ENCODE measurements at regions not wholly inside any gene's neighbourhood (a gene's known extent, or its start where the extent isn't known, plus 50 kb on each side); places are given as distances from the start of the nearest gene placed in this dataset.

- FAIRE-seq (no peak), DNase-seq (ENCODE audit: low read depth) (no peak)
- Histone ChIP-seq H3K4me2 (ENCODE audit: low read length) (no peak overlapping the region), H3K9me3 (ENCODE audit: insufficient read depth, low read depth, low read length) (no peaks in the 10 kb centered on the region), H3K27me3 (ENCODE audit: insufficient read depth, low read length) (no peaks in the 10 kb centered on the region), H3K27ac (ENCODE audit: low read depth, low read length) (no peak overlapping the region), H2AFZ (ENCODE audit: low read depth, low read length) (no peak overlapping the region), H3K79me2 (ENCODE audit: insufficient read depth, low read length) (no peaks in the 10 kb centered on the region), H3K4me3 (ENCODE audit: insufficient read depth, low read depth, low read length) (no peak overlapping the region), H3K36me3 (ENCODE audit: insufficient read depth, low read length) (no peaks in the 10 kb centered on the region), H3K9ac (ENCODE audit: low read length) (no peak overlapping the region), H4K20me1 (ENCODE audit: insufficient read depth, low read length) (no peaks in the 10 kb centered on the region), H3K4me1 (ENCODE audit: insufficient read depth, low read length) (no peaks in the 10 kb centered on the region)
- Mint-ChIP-seq H3K36me3 (ENCODE audit: low read depth, unreplicated experiment) (no peaks in the 10 kb centered on the region), H3K27me3 (ENCODE audit: low read depth, unreplicated experiment) (no peaks in the 10 kb centered on the region), H3K27ac (ENCODE audit: unreplicated experiment) (no peak overlapping the region), H3K9me3 (ENCODE audit: unreplicated experiment) (peaks cover 3% of the 10 kb centered on the region), H3K4me3 (ENCODE audit: unreplicated experiment) (no peak overlapping the region), H3K4me1 (ENCODE audit: low read depth, unreplicated experiment) (peaks cover 3% of the 10 kb centered on the region)
- TF ChIP-seq EZH2 (IDR thresholded peaks at IDR 0.05; ENCODE audit: insufficient read depth, low read length) = no peak
- TF ChIP-seq, protein P1, sequence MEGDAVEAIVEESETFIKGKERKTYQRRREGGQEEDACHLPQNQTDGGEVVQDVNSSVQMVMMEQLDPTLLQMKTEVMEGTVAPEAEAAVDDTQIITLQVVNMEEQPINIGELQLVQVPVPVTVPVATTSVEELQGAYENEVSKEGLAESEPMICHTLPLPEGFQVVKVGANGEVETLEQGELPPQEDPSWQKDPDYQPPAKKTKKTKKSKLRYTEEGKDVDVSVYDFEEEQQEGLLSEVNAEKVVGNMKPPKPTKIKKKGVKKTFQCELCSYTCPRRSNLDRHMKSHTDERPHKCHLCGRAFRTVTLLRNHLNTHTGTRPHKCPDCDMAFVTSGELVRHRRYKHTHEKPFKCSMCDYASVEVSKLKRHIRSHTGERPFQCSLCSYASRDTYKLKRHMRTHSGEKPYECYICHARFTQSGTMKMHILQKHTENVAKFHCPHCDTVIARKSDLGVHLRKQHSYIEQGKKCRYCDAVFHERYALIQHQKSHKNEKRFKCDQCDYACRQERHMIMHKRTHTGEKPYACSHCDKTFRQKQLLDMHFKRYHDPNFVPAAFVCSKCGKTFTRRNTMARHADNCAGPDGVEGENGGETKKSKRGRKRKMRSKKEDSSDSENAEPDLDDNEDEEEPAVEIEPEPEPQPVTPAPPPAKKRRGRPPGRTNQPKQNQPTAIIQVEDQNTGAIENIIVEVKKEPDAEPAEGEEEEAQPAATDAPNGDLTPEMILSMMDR (IDR thresholded peaks at IDR 0.05; ENCODE audit: insufficient read depth, low read depth, low read length) = no peak
These were observed 414.6 kb downstream of the LMO4 start for GRCh38 chr1:87743256-87743655.

GRCh38 chr1:87744056-87744455 lies 415.4 kb downstream of the LMO4 start:
- Mint-ChIP-seq H3K4me1 (ENCODE audit: low read depth, unreplicated experiment) (peaks cover 3% of the 10 kb centered on the region), H3K4me3 (ENCODE audit: unreplicated experiment) (no peak overlapping the region), H3K27ac (ENCODE audit: unreplicated experiment) (no peak overlapping the region), H3K9me3 (ENCODE audit: unreplicated experiment) (peaks cover 3% of the 10 kb centered on the region), H3K36me3 (ENCODE audit: low read depth, unreplicated experiment) (no peaks in the 10 kb centered on the region), H3K27me3 (ENCODE audit: low read depth, unreplicated experiment) (no peaks in the 10 kb centered on the region)
- Histone ChIP-seq H3K4me1 (ENCODE audit: insufficient read depth, low read length) (no peaks in the 10 kb centered on the region), H4K20me1 (ENCODE audit: insufficient read depth, low read length) (no peaks in the 10 kb centered on the region), H3K9me3 (ENCODE audit: insufficient read depth, low read depth, low read length) (no peaks in the 10 kb centered on the region), H3K27me3 (ENCODE audit: insufficient read depth, low read length) (no peaks in the 10 kb centered on the region), H2AFZ (ENCODE audit: low read depth, low read length) (no peak overlapping the region), H3K79me2 (ENCODE audit: insufficient read depth, low read length) (no peaks in the 10 kb centered on the region), H3K27ac (ENCODE audit: low read depth, low read length) (no peak overlapping the region), H3K9ac (ENCODE audit: low read length) (no peak overlapping the region), H3K36me3 (ENCODE audit: insufficient read depth, low read length) (no peaks in the 10 kb centered on the region), H3K4me2 (ENCODE audit: low read length) (no peak overlapping the region), H3K4me3 (ENCODE audit: insufficient read depth, low read depth, low read length) (no peak overlapping the region)
- no peak for TF ChIP-seq EZH2 (IDR thresholded peaks at IDR 0.05; ENCODE audit: insufficient read depth, low read length)
- TF ChIP-seq, protein P1 (IDR thresholded peaks at IDR 0.05; ENCODE audit: insufficient read depth, low read depth, low read length) = no peak
- FAIRE-seq (no peak), DNase-seq (ENCODE audit: low read depth) (no peak)

GRCh38 chr1:87744763-87745162 lies 416.1 kb downstream of the LMO4 start:
- Mint-ChIP-seq H3K4me1 (ENCODE audit: low read depth, unreplicated experiment) (peaks cover 3% of the 10 kb centered on the region), H3K36me3 (ENCODE audit: low read depth, unreplicated experiment) (no peaks in the 10 kb centered on the region), H3K4me3 (ENCODE audit: unreplicated experiment) (no peak overlapping the region), H3K27me3 (ENCODE audit: low read depth, unreplicated experiment) (no peaks in the 10 kb centered on the region), H3K27ac (ENCODE audit: unreplicated experiment) (no peak overlapping the region), H3K9me3 (ENCODE audit: unreplicated experiment) (peaks cover 3% of the 10 kb centered on the region)
- H3K27me3 ChIP-seq (ENCODE audit: insufficient read depth, low read length) = no peaks in the 10 kb centered on the region
- no peak overlapping the region for H2AFZ ChIP-seq (ENCODE audit: low read depth, low read length)
- no peak overlapping the region for H3K9ac ChIP-seq (ENCODE audit: low read length)
- DNase-seq (ENCODE audit: low read depth) (no peak), FAIRE-seq (no peak)
- no peaks in the 10 kb centered on the region for H3K79me2 ChIP-seq (ENCODE audit: insufficient read depth, low read length)
- no peaks in the 10 kb centered on the region for H3K36me3 ChIP-seq (ENCODE audit: insufficient read depth, low read length)
- no peak overlapping the region for H3K27ac ChIP-seq (ENCODE audit: low read depth, low read length)
- no peaks in the 10 kb centered on the region for H4K20me1 ChIP-seq (ENCODE audit: insufficient read depth, low read length)
- H3K9me3 ChIP-seq (ENCODE audit: insufficient read depth, low read depth, low read length) = no peaks in the 10 kb centered on the region
- H3K4me3 ChIP-seq (ENCODE audit: insufficient read depth, low read depth, low read length) = no peak overlapping the region
- no peak overlapping the region for H3K4me2 ChIP-seq (ENCODE audit: low read length)
- H3K4me1 ChIP-seq (ENCODE audit: insufficient read depth, low read length) = no peaks in the 10 kb centered on the region
- TF ChIP-seq, protein P1 (IDR thresholded peaks at IDR 0.05; ENCODE audit: insufficient read depth, low read depth, low read length) = no peak
- no peak for TF ChIP-seq EZH2 (IDR thresholded peaks at IDR 0.05; ENCODE audit: insufficient read depth, low read length)
